Body of pancreas (tissue), 4 donors: ENCODE measurements at regions not wholly inside any gene's neighbourhood (a gene's known extent, or its start where the extent isn't known, plus 50 kb on each side); places are given as distances from the start of the nearest gene placed in this dataset.

ENCODE experiments used
- CTCF ChIP-seq, 7 experiments: fragments of 450-650 bp in 4 of 7; fragments of 200-600 bp in 3 of 7; sonication (generic) in 3 of 7; IDR thresholded peaks; one replicate each; pipeline ENCODE4 v1.5.1; 2016 to 2019; ENCODE audit warnings: antibody characterized with exemption in 7 of 7
- POLR2A ChIP-seq, 3 donors: fragments of 450-650 bp; IDR thresholded peaks; one replicate each; pipeline ENCODE4 v1.6.1; 2016; ENCODE audit warnings: antibody characterized with exemption in 3 of 3, mild to moderate bottlenecking in 2 of 3

- TF ChIP-seq POLR2A (IDR thresholded peaks at IDR 0.05): no peak
- TF ChIP-seq CTCF (IDR thresholded peaks at IDR 0.05): no peak
Measured at GRCh38 chr2:10204326-10205161, 82.0 kb downstream of the RRM2 start.
